Activated naive CD4-positive, alpha-beta T cell treated with anti-CD3 and anti-CD28 coated beads, Interleukin-2, amount 50 U/mL, for 24 hours (primary cell): ENCODE measurements at regions not wholly inside any gene's neighbourhood (a gene's known extent, or its start where the extent isn't known, plus 50 kb on each side); places are given as distances from the start of the nearest gene placed in this dataset.
"Not testable (repeated sequence)": the region's sequence is repeated elsewhere in the genome, so short reads cannot be mapped to it uniquely, and the experiment has no call there.

Source experiments
- H3K27ac Mint-ChIP-seq: one replicate; pipeline ENCODE4 v1.8.0; 2021; ENCODE audit warnings: mild to moderate bottlenecking, mixed read lengths
- H3K27me3 Mint-ChIP-seq: one replicate; pipeline ENCODE4 v1.8.0; 2021; ENCODE audit warnings: mixed read lengths
- H3K36me3 Mint-ChIP-seq: one replicate; pipeline ENCODE4 v1.8.0; 2021; ENCODE audit warnings: mixed read lengths
- H3K4me1 Mint-ChIP-seq: one replicate; pipeline ENCODE4 v1.8.0; 2021; ENCODE audit warnings: mixed read lengths
- H3K4me3 Mint-ChIP-seq: one replicate; pipeline ENCODE4 v1.8.0; 2021; ENCODE audit warnings: mild to moderate bottlenecking, mixed read lengths
- H3K9me3 Mint-ChIP-seq: one replicate; pipeline ENCODE4 v1.8.0; 2021; ENCODE audit warnings: mixed read lengths

- Mint-ChIP-seq H3K9me3 (no peaks in the 10 kb centered on the region), H3K4me3 (no peak overlapping the region), H3K36me3 (no peaks in the 10 kb centered on the region), H3K27ac (no peak overlapping the region), H3K27me3 (no peaks in the 10 kb centered on the region), H3K4me1 (no peaks in the 10 kb centered on the region)
Measured at GRCh38 chr13:55569514-55569913, 1571.2 kb upstream of the PRR20A start.

DNA sequence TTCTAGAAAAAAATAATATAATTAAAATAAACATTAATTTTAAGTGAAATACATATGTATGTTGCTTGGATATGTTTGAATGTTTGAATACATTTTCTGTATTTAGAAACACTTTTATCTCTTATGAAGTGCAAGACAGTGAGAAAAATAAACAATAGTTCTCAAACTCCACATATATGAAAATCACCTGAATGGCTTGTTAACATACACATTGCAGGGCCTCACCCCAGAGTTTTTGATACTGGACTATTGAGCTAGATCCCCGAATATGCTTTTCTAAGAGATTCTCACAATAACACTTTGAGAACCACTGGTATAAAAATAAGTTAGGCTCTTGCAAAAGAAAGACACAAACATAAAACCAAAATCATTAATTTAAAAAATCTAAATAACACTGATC, 1570.3 kb upstream of the PRR20A start:
- no peak overlapping the region for H3K27ac Mint-ChIP-seq
- H3K27me3 Mint-ChIP-seq: no peaks in the 10 kb centered on the region
- H3K4me3 Mint-ChIP-seq: no peak overlapping the region
- no peaks in the 10 kb centered on the region for H3K4me1 Mint-ChIP-seq
- H3K9me3 Mint-ChIP-seq: no peaks in the 10 kb centered on the region
- no peaks in the 10 kb centered on the region for H3K36me3 Mint-ChIP-seq

GRCh38 chr13:55571237-55571867, 1569.4 kb upstream of the PRR20A start:
- Mint-ChIP-seq H3K4me1 (no peaks in the 10 kb centered on the region), H3K9me3 (no peaks in the 10 kb centered on the region), H3K4me3 (no peak overlapping the region), H3K27me3 (no peaks in the 10 kb centered on the region), H3K27ac (no peak overlapping the region), H3K36me3 (no peaks in the 10 kb centered on the region)

GRCh38 chr13:55572408-55572807, 1568.3 kb upstream of the PRR20A start:
- no peaks in the 10 kb centered on the region for H3K36me3 Mint-ChIP-seq
- H3K9me3 Mint-ChIP-seq: no peaks in the 10 kb centered on the region
- no peaks in the 10 kb centered on the region for H3K4me1 Mint-ChIP-seq
- H3K27me3 Mint-ChIP-seq: no peaks in the 10 kb centered on the region
- no peak overlapping the region for H3K4me3 Mint-ChIP-seq
- no peak overlapping the region for H3K27ac Mint-ChIP-seq

GRCh38 chr13:55572862-55573261, 1567.9 kb upstream of the PRR20A start:
- H3K4me3 Mint-ChIP-seq: no peak overlapping the region
- H3K27me3 Mint-ChIP-seq: no peaks in the 10 kb centered on the region

DNA sequence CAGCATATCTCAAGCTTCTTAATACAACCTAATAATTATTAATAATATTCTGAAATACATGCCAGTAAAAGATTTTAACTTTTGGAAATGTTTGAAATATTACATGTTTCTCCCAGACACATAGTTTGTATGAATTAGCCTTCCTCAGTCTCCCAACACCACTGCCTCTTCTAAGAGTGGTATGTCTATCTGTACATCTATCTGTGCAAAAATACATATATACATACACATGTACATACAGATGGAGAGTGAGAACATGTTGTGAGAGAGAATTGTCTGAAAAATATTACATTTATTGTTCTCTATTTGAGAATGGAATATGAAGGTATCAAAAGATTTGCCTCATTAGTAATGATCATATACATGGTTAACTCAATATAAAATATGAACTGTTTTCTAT, 1567.2 kb upstream of the PRR20A start:
- H3K9me3 Mint-ChIP-seq: no peaks in the 10 kb centered on the region
- H3K36me3 Mint-ChIP-seq: no peaks in the 10 kb centered on the region
- H3K4me3 Mint-ChIP-seq: no peak overlapping the region
- H3K27me3 Mint-ChIP-seq: no peaks in the 10 kb centered on the region
- no peak overlapping the region for H3K27ac Mint-ChIP-seq
- no peaks in the 10 kb centered on the region for H3K4me1 Mint-ChIP-seq

More at GRCh38 chr13:55572862-55573261, 1567.9 kb upstream of the PRR20A start:
- no peaks in the 10 kb centered on the region for H3K4me1 Mint-ChIP-seq
- H3K36me3 Mint-ChIP-seq: no peaks in the 10 kb centered on the region
- no peak overlapping the region for H3K27ac Mint-ChIP-seq
- no peaks in the 10 kb centered on the region for H3K9me3 Mint-ChIP-seq

GRCh38 chr13:55576389-55576788, 1564.3 kb upstream of the PRR20A start:
- H3K27me3 Mint-ChIP-seq: no peaks in the 10 kb centered on the region
- H3K27ac Mint-ChIP-seq: no peak overlapping the region
- no peaks in the 10 kb centered on the region for H3K36me3 Mint-ChIP-seq
- no peaks in the 10 kb centered on the region for H3K4me1 Mint-ChIP-seq
- no peak overlapping the region for H3K4me3 Mint-ChIP-seq
- H3K9me3 Mint-ChIP-seq: no peaks in the 10 kb centered on the region

GRCh38 chr13:55577082-55577846, 1563.5 kb upstream of the PRR20A start:
- Mint-ChIP-seq H3K4me3 (no peak overlapping the region), H3K27me3 (no peaks in the 10 kb centered on the region), H3K9me3 (no peaks in the 10 kb centered on the region), H3K27ac (no peak overlapping the region), H3K4me1 (no peaks in the 10 kb centered on the region), H3K36me3 (no peaks in the 10 kb centered on the region)

- no peaks in the 10 kb centered on the region for H3K36me3 Mint-ChIP-seq
- no peaks in the 10 kb centered on the region for H3K9me3 Mint-ChIP-seq
- H3K4me1 Mint-ChIP-seq: no peaks in the 10 kb centered on the region
- H3K27me3 Mint-ChIP-seq: no peaks in the 10 kb centered on the region
- H3K4me3 Mint-ChIP-seq: no peak overlapping the region
- no peak overlapping the region for H3K27ac Mint-ChIP-seq
Measured at GRCh38 chr13:55577847-55578210, 1562.9 kb upstream of the PRR20A start.

- not testable (repeated sequence) for H3K4me3 Mint-ChIP-seq, H3K36me3 Mint-ChIP-seq, H3K9me3 Mint-ChIP-seq
Measured at GRCh38 chr13:55582294-55582693, 1558.4 kb upstream of the PRR20A start.

DNA sequence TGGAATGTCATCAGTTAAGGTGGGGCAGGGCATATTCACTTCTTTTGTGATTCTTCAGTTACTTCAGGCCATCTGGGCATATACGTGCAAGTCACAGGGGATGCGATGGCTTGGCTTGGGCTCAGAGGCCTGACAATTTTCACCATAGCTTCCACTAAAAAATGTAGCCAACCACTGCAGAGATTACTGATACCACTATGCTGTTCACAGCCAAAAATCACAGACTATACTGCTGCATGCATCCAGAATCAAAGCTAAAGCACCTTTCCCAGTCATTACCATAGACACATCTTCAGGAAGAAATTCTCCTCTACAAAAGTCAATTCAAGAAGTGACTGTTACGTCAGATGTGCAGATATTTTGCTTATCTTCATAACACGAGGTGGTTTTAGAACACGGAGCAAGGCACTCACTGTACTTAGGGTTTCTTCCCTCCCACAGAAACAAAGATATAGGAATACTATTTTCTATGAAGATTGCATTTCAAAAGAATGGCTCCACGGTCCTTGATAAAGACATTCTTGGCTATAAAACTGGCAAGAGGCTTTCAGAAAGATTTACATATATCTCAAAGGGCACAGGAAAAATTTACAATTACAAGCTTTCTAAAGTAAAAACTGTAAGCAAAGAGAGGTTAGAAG, 1556.6 kb upstream of the PRR20A start:
- no peak overlapping the region for H3K4me3 Mint-ChIP-seq
- no peaks in the 10 kb centered on the region for H3K4me1 Mint-ChIP-seq
- no peaks in the 10 kb centered on the region for H3K36me3 Mint-ChIP-seq
- peaks cover 5% of the 10 kb centered on the region for H3K9me3 Mint-ChIP-seq
- H3K27ac Mint-ChIP-seq: no peak overlapping the region
- no peaks in the 10 kb centered on the region for H3K27me3 Mint-ChIP-seq

More at GRCh38 chr13:55582294-55582693, 1558.4 kb upstream of the PRR20A start:
- H3K27me3 Mint-ChIP-seq, H3K27ac Mint-ChIP-seq, H3K4me1 Mint-ChIP-seq: not testable (repeated sequence)

DNA sequence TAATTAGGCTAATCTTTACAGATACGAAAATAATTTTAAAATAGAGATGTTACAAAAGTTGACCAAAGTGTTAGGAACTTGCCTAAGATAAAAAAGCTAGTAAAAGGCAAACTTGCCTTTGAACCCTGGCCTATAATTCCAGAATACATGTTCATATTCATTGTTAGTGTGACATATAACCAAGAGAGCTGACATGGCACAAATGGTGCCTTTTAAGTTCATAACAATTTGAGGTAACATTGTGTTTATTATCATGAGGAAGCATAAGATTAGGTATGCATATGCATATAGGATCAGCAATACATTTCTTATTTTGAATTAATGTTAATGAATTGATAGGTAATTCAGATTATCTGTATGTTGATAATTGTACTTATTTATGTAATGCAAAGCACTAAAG, 1537.9 kb upstream of the PRR20A start:
- H3K9me3 Mint-ChIP-seq: peaks cover 8% of the 10 kb centered on the region
- H3K27ac Mint-ChIP-seq: no peak overlapping the region
- no peaks in the 10 kb centered on the region for H3K4me1 Mint-ChIP-seq
- no peaks in the 10 kb centered on the region for H3K36me3 Mint-ChIP-seq
- H3K27me3 Mint-ChIP-seq: no peaks in the 10 kb centered on the region
- no peak overlapping the region for H3K4me3 Mint-ChIP-seq

DNA sequence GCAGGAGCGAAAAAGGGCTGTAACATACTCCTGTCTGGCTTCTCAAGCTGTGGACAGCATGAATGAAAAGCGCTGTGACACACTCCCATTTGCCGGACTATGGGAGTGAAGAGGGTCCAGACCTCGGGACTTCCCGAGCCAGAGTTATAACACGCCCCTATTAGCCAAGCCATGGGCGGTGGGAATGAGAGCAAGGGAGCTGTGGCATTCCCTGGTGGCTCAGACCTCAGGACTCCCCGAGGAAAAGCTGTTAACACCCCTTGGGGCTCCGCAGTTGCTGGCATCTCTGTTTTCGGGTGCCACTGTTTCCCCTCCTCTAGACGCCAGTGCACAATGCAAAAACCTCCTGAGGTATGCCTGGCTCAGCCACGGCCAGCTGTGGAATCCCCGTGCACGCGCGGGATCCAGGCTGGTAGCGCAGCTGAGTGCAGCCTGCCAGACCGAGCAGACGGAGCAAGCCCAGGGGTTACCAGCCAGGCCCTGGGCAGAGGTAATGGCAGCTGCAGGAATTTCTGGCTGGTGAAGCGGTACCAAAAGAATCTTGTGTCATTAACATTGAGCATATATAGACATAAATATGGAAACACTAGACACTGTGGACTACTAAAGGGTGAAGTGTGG, 1534.6 kb upstream of the PRR20A start:
- Mint-ChIP-seq H3K4me1 (no peaks in the 10 kb centered on the region), H3K4me3 (no peak overlapping the region), H3K27ac (no peak overlapping the region)

GRCh38 chr13:55613429-55614187, 1527.1 kb upstream of the PRR20A start:
- Mint-ChIP-seq H3K4me3 (no peak overlapping the region), H3K27ac (no peak overlapping the region), H3K9me3 (peaks cover 5% of the 10 kb centered on the region), H3K4me1 (no peaks in the 10 kb centered on the region), H3K27me3 (no peaks in the 10 kb centered on the region), H3K36me3 (no peaks in the 10 kb centered on the region)

More for the DNA sequence above, 1534.6 kb upstream of the PRR20A start:
- no peaks in the 10 kb centered on the region for H3K27me3 Mint-ChIP-seq
- peaks cover 8% of the 10 kb centered on the region for H3K9me3 Mint-ChIP-seq
- H3K36me3 Mint-ChIP-seq: no peaks in the 10 kb centered on the region

- no peaks in the 10 kb centered on the region for H3K4me1 Mint-ChIP-seq
- H3K36me3 Mint-ChIP-seq: no peaks in the 10 kb centered on the region
- no peaks in the 10 kb centered on the region for H3K9me3 Mint-ChIP-seq
- H3K4me3 Mint-ChIP-seq: no peak overlapping the region
- H3K27ac Mint-ChIP-seq: no peak overlapping the region
- H3K27me3 Mint-ChIP-seq: no peaks in the 10 kb centered on the region
Measured at GRCh38 chr13:55615081-55615480, 1525.6 kb upstream of the PRR20A start.
